Frontal cortex (tissue), 3 donors: ENCODE measurements at regions not wholly inside any gene's neighbourhood (a gene's known extent, or its start where the extent isn't known, plus 50 kb on each side); places are given as distances from the start of the nearest gene placed in this dataset.

ENCODE experiments used
- DNase-seq, 2 donors: peaks; one replicate each; pipeline ENCODE4 v3.0.0; 2012; ENCODE audit warnings: low spot score in 2 of 2
- FAIRE-seq: peaks from 2 replicates; lab custom pipeline; 2012; peaks lifted over from hg19 to GRCh38; lab: Jason Lieb, UNC
- donor health status: control.
- donor health status: control.
- donor health status: control.

DNA sequence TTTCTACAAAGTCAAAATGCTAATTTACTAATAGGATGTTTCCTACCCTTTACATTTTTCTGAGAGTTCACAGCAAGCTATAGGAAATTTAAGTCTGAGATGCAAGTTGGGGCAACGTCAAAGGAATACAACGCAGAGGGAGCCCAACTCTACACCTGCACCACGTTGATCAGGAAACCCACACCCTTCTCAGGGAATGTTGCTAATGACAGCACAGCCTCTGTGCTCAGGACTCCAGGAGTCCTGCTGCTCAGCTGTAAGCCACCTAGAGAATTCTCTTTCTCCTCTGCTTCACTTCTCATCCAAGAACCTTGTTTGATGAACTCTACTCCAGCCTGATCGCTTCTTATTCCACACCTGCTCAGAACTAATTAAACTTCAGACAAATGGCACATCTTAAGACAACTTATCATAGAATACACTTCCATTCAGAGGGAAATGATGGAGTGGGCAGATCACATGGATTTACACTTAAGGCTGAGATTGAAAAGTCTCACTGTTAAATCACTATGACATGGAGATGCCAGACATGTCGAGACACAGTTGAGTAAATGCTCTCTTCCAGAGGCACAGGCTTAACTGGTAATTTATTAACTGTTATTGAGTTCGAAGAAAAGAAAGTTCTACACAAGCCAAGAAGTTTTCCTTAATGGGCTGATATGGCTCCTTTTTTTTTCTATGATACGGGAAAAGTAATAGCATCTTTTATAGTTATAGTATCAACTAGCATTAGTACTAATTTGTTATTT, 811.6 kb upstream of the ARGLU1 start:
- FAIRE-seq (no peak), DNase-seq (no peak)

DNA sequence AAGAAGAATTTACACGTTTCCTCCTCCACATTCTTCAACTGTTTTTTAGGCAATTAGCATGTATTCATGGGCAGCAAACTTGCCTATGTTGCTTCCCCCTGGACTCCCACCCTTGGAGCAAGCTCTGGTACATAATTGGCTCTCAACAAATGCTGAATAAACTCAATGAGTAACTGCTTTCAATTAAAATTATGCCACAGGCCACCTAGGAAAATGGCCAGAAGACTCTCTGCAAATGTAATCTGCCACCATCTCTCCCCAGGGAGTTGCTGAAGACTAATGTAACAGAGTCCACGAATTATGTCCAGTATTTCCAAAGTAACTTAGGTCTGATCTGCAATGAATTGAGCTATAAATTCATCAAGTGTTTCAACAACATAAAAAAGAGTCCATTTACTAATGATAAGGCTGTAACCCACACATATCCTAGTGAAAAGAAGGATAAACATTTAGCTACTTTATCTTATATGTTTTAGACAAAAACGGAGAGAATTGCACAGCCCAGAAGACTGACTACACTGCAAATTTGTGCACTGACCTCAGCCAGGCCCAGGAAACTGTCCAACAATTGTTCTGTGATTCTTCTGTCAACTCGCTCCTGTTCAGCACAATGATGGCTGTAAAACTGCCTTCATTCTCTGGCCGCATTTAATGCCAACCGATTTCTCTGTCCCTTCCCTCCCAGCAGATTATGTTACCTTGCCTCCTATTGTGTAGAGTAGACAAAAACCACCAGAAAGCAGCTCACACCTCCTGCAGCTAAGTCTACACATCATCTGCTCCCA, 808.6 kb upstream of the ARGLU1 start:
- DNase-seq (no peak), FAIRE-seq (no peak)

DNA sequence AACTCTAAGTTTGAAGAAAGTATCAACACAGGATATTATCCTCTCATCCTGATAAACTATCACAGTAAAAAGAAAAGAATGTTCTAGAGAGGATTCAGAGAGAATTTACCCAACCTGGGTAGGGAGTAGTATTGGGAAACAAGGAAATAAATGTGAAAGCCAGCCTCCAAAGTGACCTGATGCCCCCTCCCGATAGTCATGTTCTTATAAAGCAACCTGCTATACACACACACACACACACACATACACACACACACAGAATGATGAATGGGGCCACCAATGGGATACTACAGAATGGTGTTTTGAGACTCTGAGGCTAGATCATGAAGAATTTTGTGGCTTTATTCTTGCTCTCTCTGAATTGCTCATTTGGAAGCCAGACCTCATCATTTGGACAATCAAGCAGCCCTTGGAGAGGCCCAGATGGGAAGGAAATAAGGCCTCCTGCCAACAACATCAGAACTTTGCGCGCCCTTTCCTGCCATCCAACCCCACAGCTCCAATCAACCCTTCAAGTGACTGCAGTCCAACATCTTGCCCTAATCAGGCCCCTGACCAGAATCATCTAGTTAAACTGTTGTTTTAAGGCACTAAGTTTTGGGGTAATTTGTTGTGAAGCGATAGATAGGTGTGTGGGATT, 807.9 kb upstream of the ARGLU1 start:
- DNase-seq (no peak), FAIRE-seq (no peak)

DNA sequence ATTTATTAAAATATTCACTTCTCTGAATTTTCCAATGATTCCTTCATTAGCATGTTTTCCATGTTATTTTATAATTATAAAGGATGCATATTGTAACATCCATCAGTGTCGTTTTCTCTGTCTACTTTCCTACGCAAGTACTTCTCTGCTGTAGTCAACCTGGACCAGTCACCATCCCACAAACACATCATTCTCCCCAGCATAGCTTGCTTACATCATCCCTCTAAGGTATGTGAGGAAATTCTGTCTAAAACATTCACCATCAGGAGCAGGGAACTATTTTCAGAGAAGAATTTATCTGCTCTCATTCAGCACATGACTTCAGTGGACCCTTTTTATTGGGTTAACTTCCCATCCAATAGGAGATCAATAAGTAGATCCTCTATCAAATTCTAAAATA, 806.1 kb upstream of the ARGLU1 start:
- no peak for FAIRE-seq

DNA sequence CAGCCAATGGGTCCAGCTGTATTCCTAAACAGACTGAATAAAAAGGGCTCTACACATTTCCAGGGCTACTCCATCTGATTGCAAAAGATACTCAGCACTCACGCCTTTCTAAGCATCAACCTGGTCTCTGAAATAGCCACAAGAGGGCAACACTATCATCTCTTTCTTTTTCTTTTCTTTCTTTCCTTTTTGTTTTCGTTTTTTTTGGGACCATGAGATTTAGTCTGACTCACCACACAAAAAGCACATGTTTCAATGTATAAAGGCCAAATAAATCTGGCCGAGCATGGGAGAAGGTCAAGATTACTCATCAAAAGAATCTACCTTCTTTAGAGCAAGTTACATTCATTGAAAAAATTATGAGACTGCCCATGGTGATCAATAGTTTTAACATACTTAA, 805.6 kb upstream of the ARGLU1 start:
- DNase-seq (peak in 1 of 2 donors; percentile 16), FAIRE-seq (no peak)

More for the DNA sequence above, 806.1 kb upstream of the ARGLU1 start:
- DNase-seq = no peak

DNA sequence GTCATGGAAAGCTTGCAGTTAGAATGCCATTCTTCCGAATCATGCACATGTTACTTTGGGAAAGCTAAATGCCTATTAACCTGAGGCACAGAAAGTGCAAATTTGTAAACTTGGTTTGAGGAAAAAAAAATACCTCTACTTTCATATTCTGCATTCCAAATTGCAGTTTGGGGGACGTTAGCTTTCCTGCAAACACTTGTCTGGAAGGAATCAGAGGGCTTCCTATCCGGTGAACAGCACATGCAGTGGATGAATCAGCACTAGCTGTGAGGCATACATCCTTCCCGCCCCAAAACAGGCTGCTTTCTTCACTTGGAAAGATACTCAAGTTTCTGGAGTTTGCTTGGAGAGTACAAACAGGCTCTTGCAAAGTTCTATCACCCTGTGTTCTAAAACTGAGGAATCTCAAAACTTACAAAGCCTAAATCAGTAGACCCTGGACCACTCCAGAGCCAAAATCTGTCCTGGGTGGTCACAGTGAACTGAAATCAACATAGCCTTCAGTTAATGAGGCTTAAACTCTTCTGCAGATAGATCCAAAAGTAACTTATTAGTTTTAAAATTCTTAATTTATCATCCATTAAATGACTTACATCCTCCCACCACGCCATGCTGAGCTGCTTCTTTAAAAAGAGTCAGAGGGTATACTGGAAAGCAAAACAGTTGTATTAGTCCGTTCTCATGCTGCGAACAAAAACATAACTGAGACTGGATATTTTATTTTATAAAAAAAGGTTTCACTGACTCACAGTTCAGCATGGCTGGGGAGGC, 802.3 kb upstream of the ARGLU1 start:
- FAIRE-seq = no peak
- no peak for DNase-seq

DNA sequence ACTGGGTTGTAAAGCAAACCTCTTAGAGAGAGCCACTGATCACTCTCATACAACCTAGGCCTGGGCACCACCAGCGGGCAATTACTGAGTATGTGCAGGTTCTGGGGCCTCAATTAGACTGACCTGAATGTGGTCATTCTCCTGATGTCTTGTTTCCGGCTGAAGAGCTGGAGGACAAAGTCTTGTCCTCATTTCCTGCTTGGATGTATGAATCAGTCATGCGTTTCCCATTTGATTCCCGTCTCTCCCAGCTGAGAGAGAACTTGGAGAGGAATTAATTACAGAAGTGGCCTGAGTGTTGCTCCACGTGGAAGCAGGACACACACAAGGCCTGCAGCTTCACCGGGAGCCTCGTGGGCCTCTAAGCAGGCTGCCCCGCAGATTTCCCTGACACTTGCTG, 799.3 kb upstream of the ARGLU1 start:
- no peak for FAIRE-seq
- no peak for DNase-seq

DNA sequence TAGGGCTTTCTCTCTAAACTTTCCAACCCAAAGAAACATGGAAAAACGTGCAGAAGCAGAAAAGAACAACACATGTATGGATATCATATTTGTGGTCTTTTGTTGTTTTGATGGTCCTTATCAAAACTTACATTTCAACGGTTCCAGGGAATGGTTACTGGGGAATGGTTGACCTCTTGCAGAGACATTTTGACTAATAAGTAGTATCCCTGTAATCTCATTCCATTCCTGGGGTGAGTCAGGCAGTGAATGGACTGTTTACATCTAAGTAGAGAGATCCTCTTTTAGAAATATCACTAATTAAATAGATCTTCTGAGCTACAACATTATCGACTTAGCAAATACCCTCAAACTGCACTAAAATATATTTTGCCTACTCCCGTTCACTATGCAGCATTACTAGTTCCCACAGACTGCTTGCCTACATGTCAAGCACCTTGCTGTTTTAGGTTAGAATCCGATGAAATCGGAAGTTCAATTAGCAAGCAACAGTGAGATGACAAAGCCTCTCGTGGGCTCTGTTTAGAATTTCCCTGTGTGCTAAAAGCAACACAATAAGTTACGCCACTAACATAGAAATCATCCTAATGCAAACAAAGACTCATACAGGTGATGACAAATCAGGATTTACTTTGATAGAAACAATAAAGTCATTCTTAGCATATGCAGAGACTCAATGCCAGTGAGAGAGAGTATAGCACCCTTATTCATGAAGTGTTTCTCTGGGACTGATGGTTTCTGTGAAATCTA, 797.7 kb upstream of the ARGLU1 start:
- no peak for DNase-seq
- no peak for FAIRE-seq

DNA sequence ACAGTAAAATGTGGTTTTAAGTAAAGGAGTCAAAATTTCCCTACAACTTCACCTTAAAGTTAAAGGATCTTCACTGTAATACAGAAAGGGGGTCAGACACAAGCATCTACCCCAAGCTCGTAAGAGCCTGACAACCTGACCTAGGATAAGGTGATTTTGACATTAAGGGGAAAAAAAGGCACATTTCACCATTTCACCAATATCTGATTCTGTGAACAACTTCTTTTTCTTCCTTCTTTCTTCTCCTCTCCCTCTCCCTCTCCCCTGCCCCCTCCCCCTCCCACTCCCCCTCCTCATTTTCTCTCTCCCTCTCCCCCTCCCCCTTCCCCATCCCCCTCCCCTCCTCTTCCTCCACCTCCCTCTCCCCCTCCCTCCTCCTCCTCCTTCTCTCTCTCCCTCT, 796.7 kb upstream of the ARGLU1 start:
- FAIRE-seq = no peak

DNA sequence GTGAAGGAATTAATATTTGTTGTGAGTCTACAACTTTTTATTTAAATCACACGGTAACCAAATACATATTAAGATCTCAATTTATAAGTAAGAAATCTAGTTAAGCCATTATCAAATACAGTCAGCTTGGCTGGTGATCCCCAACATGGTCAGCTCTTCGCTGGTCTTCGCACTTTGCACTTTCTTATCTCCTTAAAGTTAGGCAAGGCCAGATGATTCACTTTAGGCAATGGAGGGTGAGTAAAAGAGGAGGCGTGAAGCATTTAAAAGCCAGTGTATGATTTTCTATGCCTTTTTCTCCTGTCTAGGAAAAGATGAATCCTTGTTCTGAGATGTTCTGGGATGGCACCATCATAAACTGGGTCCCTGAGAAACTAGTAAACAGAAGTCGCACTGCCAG, 793.7 kb upstream of the ARGLU1 start:
- FAIRE-seq = no peak
- DNase-seq = no peak

More for the DNA sequence above, 796.7 kb upstream of the ARGLU1 start:
- DNase-seq = no peak

DNA sequence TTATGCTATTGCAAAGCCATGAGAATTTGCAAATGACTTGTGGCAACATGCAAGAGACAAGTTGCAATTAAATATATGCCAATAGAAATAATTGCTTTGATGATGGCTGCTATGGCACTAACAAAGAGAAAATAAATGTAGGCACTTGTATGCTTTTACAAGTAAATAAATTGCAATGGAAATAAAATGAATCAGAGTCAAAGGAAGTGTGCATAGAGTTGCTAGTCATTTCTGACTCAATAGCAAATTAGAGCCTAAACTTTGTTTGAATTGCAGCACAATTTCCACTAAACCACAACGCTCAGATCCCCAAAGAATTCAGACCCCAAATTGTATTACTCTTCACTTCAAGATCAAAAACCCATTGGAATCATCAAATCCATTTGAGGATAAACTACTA, 792.1 kb upstream of the ARGLU1 start:
- DNase-seq (no peak), FAIRE-seq (no peak)

DNA sequence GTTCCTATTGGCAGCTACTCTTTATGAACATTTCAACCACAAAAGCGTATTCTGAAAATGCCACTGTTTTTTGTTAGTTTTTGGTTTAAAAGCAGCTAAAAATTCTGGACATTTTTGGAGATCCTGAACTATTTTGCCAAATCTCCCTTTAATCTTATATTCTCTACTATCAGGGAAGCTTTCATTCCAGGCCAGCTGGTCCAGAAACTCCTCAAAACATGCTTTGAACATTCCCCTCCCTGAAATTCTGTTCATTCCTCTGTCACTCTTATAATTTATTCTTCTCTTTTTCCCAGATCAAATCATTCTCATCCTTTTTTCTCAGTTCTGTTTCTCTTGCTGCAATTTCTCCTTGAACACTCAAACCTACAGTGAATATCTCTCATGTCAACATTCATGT, 790.9 kb upstream of the ARGLU1 start:
- FAIRE-seq (no peak), DNase-seq (no peak)

DNA sequence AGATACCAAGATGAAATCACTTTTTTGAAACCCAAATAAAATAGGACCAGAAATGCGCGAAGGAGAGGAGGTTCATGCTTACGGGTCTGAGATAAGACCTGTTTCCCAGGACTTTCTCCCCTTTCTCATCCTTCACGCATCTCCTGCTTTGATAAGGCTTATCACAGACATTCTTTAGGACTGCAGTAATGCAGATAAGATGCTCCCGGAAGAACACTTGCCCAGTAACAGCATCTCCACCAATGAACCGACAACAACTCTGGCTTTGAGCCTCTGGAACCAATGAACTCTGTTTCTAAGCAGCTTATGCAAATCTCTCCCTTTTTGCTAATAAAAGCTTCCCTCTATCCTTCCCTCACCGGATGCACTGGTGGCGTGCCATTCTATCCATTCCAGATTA, 783.4 kb upstream of the ARGLU1 start:
- FAIRE-seq = no peak
- no peak for DNase-seq

DNA sequence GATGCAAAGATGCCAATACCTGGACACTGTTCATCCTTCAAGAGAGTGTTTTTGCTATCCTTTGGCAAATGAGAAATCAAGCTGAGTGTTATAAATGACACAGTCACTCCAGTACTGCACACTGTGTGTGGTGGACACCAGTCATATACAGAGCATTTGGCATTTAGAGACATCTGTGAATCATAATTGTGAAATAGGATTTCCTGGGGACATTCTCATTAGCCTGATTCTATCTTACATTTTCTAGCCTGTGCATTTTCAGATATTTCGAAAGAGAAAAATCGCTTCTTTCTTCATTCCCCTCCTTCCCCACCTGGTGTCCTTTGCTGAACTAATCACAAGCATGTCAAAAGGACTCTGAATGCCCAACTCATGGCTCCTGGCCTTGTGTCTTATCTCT, 781.0 kb upstream of the ARGLU1 start:
- FAIRE-seq (no peak), DNase-seq (no peak)

DNA sequence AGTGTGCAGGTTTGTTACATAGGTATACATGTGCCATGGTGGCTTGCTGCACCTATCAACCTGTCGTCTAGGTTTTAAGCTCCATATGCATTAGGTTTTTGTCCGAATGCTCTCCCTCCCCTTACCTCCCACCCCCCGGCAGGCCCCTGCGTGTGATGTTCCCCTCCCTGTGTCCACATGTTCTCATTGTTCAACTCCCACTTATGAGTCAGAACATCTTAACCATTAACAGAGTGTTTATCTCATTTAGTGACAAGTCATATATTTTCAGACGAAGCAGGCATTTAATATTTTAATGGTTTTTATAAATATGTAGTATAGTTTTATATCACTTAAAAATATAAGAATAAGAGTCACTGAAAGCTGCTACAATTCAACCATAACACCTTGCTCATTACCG, 780.5 kb upstream of the ARGLU1 start:
- DNase-seq (no peak), FAIRE-seq (no peak)

DNA sequence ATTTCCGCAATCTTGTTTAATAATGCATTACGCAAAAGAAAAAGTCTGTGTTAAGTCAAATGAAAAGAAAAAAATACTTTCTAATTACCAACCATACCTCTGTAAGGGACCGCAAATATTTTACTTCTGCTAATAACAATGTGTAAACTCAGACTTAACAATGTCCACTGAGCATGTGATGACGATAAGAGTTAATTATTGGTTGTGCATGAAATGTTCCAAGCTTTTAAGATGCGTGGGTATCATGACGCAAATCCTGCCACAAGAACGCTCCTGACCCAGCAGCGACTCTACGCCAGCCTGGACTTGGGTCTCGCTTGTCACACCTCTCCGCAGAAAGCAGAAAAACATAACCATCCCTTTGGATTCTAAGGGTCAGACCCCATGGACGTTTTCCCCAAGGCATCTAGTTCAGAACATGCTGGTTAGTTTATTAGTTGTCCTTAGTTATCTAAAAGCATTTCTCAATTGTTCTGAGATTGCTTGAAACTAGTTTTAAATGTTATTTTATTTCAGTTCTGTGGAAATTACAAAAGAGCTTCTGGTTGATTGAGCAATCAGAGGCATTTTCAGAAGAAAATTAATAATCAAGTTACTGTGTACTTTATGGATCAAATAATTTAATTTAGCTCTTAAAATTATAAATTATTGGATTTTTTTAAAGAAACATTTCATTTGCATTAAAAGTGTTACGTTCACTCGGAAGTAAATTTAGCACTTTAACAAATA, 779.9 kb upstream of the ARGLU1 start:
- DNase-seq = no peak
- FAIRE-seq = no peak

DNA sequence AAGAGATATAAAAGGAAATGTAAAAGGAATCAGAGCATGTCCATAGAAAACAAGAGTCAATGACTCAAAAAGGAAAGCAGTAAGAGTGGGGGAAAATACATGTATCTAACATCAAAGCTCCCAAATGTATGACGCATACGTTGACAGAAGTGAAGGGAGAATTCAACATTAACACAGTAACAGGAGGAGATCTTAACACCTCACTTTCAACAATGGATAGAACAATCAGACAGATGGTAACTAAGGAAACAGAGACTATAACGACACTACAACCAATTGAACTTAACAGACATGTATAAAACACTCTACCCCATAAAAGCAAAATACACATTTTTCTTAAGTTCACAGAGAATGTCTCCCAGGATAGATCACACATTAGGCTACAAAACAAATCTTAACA, 774.8 kb upstream of the ARGLU1 start:
- FAIRE-seq = no peak
- DNase-seq = no peak

DNA sequence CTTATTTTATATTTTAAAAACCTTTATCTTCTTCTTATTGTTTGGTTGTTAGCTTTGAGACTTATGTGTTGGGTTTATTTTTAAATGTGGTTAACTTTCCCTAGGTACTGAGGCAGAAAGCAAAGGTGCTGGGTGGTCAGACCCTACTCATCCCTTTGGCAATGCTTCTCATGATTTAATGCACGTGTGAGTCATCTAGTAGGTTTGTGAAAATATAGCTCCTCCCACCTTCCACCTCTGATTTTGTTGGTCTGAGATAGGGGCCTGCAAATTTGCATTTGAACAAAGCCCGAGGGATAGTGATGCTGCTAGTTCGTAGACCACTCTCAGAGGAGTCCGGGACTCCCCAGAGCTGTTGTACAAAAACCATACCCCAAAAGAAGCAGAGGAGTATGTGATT, 771.3 kb upstream of the ARGLU1 start:
- FAIRE-seq (no peak), DNase-seq (no peak)

DNA sequence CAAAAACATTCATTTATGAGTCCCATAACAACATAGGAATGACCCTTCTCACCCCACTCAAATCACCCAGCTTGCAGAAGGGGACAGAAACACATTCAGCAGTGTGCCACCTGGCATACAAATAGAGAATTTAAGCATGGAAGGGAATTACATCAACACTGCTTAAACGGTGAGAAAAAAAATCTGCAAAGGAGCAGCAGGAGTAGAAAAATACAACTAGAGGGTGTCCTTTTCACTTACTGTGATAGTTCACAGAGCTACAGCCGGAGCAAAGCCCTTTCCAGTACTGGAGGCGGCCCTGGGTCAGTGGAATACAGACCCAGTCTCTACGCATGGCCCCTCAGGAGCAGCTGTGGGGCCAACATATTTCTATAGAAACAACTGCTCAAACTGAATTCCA, 764.3 kb upstream of the ARGLU1 start:
- no peak for FAIRE-seq
- no peak for DNase-seq
